ENCODE measurements at regions not wholly inside any gene's neighbourhood (a gene's known extent, or its start where the extent isn't known, plus 50 kb on each side); places are given as distances from the start of the nearest gene placed in this dataset.

DNA sequence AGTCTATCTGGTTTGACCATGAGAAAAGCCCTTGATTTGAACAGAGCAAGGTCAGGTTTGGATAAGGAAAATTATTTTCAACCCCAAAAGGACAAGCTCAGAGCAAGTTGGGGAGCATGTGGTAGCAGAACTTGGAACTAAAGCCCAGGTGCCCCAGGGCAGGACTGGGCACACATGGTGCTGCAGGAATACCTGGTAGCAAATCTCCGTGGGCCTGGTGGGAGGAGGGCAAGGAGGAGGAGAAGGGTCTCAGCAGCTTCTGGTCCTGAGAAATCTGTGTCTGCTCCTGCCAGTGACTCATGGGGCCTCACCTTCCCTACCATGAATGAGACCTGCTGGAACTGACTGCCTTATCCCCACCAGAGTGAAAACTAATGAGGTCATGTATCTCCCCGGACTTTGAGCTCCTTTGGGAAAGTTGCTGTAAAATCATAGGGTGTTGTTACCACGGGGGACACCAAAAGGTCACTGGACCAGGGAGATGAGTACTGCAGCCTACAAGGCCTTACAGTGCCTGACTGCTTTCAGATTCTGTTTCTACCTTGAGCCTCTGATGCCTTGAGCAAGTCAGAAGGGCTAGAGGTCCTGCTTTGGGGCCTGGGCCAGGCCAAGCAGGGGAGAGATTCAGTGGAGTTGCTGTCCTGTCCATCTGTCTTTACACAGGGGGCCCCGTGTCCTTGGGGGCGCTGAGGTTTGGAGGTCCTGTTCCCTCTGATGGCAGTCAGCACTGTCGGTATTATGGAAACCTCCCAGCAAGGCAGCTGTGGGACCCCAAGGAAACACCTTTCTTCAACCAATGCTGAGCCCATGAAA, 304.0 kb downstream of the MYCN start:
- Histone ChIP-seq H4K91ac (ENCODE audit: insufficient read depth, low read depth, low read length) (no peak overlapping the region), H3K27me3 (ENCODE audit: control insufficient read depth, insufficient read depth, low read length) (no peaks in the 10 kb centered on the region), H2BK5ac (ENCODE audit: low read depth, low read length, poor library complexity, severe bottlenecking) (no peak overlapping the region), H4K5ac (ENCODE audit: low read depth, low read length) (no peak overlapping the region), H4K20me1 (ENCODE audit: insufficient read depth, low read length) (no peaks in the 10 kb centered on the region), H2AK5ac (ENCODE audit: low read depth, low read length) (no peak overlapping the region), H3K23ac (ENCODE audit: low read depth, low read length) (no peak overlapping the region), H3K4me1 (ENCODE audit: control insufficient read depth, insufficient read depth, low read length) (no peaks in the 10 kb centered on the region), H3K79me1 (ENCODE audit: low read depth in 1 of 2, low read length in 2 of 2) (no peaks in the 10 kb centered on the region), H3K9me3 (ENCODE audit: control insufficient read depth, insufficient read depth, low read length) (peaks cover 41% of the 10 kb centered on the region), H3K9me1 (ENCODE audit: insufficient read depth, low read length) (no peaks in the 10 kb centered on the region), H2BK20ac (ENCODE audit: low read depth, low read length) (no peak overlapping the region), H3K56ac (ENCODE audit: extremely low read depth, insufficient read depth, low read length) (no peak overlapping the region), H3K14ac (replicated peaks; ENCODE audit: low read depth, low read length) (no peak overlapping the region), H2BK15ac (ENCODE audit: low read depth, low read length) (no peak overlapping the region), H2BK120ac (ENCODE audit: low read depth, low read length) (no peak overlapping the region), H3K18ac (ENCODE audit: low read depth, low read length) (no peak overlapping the region), H3K4me2 (ENCODE audit: low read depth, low read length) (no peak overlapping the region), H3K4ac (ENCODE audit: low read depth, low read length) (no peak overlapping the region), H3K9ac (ENCODE audit: low read depth, low read length) (no peak overlapping the region), H2AK9ac (replicated peaks; ENCODE audit: low read depth, low read length, poor library complexity) (no peak overlapping the region), H4K8ac (ENCODE audit: low read depth in 2 of 2, low read length in 2 of 2) (no peak overlapping the region), H2AFZ (replicated peaks; ENCODE audit: low read length, poor library complexity) (no peak overlapping the region), H3K36me3 (ENCODE audit: control insufficient read depth, insufficient read depth, low read length) (no peaks in the 10 kb centered on the region), H3K4me3 (ENCODE audit: insufficient read depth, low read depth, low read length) (no peak overlapping the region), H3K27ac (ENCODE audit: insufficient read depth, low read length) (no peak overlapping the region)
- ChIA-PET POLR2A (ENCODE audit: unreplicated experiment) (no interaction called here), CTCF (no interaction called here)
- dilution Hi-C loops (cut with HindIII; ENCODE audit: low sequenced_read_pairs, unreplicated experiment) (no loop called here), intact Hi-C loops (cut with micrococcal nuclease) (no loop called here), in situ Hi-C loops (cut with MboI; ENCODE audit: low sequenced_read_pairs) (no loop called here)
- TF ChIP-seq, protein P1, sequence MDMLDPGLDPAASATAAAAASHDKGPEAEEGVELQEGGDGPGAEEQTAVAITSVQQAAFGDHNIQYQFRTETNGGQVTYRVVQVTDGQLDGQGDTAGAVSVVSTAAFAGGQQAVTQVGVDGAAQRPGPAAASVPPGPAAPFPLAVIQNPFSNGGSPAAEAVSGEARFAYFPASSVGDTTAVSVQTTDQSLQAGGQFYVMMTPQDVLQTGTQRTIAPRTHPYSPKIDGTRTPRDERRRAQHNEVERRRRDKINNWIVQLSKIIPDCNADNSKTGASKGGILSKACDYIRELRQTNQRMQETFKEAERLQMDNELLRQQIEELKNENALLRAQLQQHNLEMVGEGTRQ (IDR thresholded peaks at IDR 0.05; ENCODE audit: low read depth, low read length): no peak
- TF ChIP-seq RAD21 (IDR thresholded peaks at IDR 0.05; ENCODE audit: low read length): no peak
- TF ChIP-seq CEBPB (IDR thresholded peaks at IDR 0.05; ENCODE audit: low read depth, low read length): no peak
- TF ChIP-seq MXI1 (IDR thresholded peaks at IDR 0.05; ENCODE audit: borderline replicate concordance, low read depth, low read length): no peak
- no peak for TF ChIP-seq RCOR1 (IDR thresholded peaks at IDR 0.05; ENCODE audit: insufficient replicate concordance, low read length)
- TF ChIP-seq CHD1 (IDR thresholded peaks at IDR 0.05; ENCODE audit: low read depth, low read length): no peak
- TF ChIP-seq, protein P2, sequence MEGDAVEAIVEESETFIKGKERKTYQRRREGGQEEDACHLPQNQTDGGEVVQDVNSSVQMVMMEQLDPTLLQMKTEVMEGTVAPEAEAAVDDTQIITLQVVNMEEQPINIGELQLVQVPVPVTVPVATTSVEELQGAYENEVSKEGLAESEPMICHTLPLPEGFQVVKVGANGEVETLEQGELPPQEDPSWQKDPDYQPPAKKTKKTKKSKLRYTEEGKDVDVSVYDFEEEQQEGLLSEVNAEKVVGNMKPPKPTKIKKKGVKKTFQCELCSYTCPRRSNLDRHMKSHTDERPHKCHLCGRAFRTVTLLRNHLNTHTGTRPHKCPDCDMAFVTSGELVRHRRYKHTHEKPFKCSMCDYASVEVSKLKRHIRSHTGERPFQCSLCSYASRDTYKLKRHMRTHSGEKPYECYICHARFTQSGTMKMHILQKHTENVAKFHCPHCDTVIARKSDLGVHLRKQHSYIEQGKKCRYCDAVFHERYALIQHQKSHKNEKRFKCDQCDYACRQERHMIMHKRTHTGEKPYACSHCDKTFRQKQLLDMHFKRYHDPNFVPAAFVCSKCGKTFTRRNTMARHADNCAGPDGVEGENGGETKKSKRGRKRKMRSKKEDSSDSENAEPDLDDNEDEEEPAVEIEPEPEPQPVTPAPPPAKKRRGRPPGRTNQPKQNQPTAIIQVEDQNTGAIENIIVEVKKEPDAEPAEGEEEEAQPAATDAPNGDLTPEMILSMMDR (conservative IDR thresholded peaks at IDR 0.05; ENCODE audit: low read depth, low read length): no peak
- BruUV-seq (replicated peaks): no TSS peak
- WGBS, 2 experiments (ENCODE audit: extremely low coverage in 2 of 2, insufficient read length in 1 of 2): no CpG with 5 or more reads among the region's 6 CpGs
- DNase-seq (no peak), ATAC-seq (ENCODE audit: low read depth) (no peak)

All from IMR-90 (cell line).